ENCODE measurements at regions not wholly inside any gene's neighbourhood (a gene's known extent, or its start where the extent isn't known, plus 50 kb on each side); places are given as distances from the start of the nearest gene placed in this dataset.

DNA sequence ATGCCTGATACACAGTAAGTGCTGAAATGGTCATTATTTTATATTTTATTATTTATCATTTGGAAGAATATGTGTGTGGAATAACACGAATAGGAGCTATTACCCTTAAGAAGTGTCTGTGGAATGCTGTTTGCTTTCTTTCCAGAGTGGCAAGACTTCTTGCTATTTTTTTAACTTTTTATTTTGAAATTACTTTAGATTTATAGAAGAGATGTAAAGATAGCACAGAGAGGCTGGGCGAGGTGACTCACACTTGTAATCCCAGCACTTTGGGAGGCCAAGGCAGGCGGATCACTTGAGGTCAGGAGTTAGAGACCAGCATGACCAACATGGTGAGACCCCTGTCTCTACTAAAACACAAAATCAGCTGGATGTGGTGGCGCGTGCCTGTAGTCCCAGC lies 58.9 kb upstream of the PAX6 start:
- in situ Hi-C loops (cut with HindIII; ENCODE audit: low sequenced_read_pairs) = no loop called here
- TF ChIP-seq, protein P1, sequence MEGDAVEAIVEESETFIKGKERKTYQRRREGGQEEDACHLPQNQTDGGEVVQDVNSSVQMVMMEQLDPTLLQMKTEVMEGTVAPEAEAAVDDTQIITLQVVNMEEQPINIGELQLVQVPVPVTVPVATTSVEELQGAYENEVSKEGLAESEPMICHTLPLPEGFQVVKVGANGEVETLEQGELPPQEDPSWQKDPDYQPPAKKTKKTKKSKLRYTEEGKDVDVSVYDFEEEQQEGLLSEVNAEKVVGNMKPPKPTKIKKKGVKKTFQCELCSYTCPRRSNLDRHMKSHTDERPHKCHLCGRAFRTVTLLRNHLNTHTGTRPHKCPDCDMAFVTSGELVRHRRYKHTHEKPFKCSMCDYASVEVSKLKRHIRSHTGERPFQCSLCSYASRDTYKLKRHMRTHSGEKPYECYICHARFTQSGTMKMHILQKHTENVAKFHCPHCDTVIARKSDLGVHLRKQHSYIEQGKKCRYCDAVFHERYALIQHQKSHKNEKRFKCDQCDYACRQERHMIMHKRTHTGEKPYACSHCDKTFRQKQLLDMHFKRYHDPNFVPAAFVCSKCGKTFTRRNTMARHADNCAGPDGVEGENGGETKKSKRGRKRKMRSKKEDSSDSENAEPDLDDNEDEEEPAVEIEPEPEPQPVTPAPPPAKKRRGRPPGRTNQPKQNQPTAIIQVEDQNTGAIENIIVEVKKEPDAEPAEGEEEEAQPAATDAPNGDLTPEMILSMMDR (IDR thresholded peaks at IDR 0.05; ENCODE audit: low read depth, low read length, missing control alignments) = no peak
- DNase-seq (ENCODE audit: low read depth) = no peak
- no peak overlapping the region for H3K4me3 ChIP-seq (ENCODE audit: low read depth, low read length)

DNA sequence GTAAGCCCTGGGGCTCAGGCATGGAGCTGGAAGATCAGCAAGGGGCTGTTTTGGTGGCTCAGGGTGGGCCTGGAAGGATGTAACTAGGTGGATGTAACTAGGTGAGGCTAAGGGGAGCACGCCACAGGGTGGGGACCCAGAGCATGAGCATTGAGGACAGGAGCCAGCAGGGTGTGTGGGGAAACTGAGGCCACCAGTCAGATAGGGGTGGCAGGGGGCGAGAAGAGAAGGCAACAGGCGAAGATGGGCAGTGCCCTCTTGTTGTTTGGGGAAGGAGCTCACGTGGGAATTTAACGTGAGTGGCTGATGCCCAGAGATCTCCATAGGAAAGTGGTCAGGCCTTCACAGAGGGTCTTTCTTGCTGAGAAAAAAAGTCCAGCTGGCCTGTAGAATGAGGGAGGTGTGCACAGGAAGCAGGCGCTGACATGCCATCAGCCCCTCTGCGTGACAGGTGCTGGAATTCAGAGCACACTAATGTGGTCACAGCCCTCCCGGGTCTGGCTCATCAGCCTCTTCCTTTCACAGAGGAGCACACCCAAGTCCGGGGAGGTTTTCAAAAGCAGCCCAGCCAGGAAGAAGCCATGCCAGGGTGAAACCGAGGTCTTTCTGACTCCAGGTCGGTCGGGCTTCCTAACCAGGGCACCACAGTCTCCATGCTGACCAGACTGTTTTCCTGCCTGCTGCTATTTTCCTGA lies 54.6 kb upstream of the PAX6 start:
- no peak overlapping the region for H3K4me3 ChIP-seq (ENCODE audit: low read depth, low read length)
- in situ Hi-C loops (cut with HindIII; ENCODE audit: low sequenced_read_pairs) = no loop called here
- TF ChIP-seq, protein P1 (IDR thresholded peaks at IDR 0.05; ENCODE audit: low read depth, low read length, missing control alignments) = no peak
- no peak for DNase-seq (ENCODE audit: low read depth)

DNA sequence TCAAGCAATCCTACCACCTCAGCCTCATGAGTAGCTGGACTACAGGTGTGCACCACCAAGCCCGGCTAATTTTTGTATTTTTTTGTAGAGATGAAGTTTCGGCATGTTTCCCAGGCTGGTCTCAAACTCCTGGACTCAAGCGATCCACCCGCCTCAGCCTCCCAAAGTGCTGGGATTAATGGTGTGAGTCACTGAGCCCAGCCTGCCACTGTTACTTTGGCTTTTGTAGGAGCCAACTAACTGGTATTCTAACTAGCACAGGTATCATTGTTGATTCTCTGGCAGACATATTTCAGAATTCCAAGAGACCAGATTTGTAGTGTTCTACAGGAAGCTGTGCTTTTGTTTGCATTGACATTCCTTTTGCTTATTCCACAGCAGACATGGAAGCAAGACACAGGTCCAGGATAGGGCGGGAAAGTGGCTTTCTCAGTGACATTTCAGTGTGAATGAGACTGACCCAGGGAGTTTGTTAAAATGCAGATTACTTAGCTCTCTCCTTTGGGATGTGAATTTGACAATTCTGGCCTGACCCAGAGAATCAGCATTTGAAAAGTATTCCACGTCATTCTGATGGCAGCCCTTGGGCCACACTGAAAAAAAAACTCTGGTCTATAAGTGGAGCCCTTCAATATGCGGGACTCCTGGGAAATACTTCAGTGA lies 52.2 kb upstream of the PAX6 start:
- H3K4me3 ChIP-seq (ENCODE audit: low read depth, low read length) = no peak overlapping the region
- no peak for DNase-seq (ENCODE audit: low read depth)
- in situ Hi-C loops (cut with HindIII; ENCODE audit: low sequenced_read_pairs) = no loop called here
- TF ChIP-seq, protein P1 (IDR thresholded peaks at IDR 0.05; ENCODE audit: low read depth, low read length, missing control alignments) = no peak

DNA sequence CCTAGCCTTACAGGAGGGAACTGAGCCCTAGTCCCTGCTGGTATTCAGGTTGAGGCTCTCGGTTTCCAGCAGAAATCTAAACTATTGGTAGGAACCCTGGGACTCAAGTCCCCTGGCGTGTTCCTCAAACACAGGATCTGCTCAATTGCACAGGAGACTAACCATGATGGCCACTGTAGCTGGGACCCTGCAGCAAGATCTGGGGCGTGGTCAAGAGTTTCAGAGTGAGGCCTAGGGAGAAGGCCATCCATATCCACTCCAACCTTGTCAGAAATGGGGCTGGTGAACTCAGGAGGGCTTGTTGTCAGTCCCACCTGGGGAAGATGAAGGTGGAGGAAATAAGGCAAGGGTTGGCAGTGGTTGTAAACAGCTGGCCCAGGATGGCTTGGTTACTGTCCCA lies 49.9 kb upstream of the PAX6 start:
- no peak for DNase-seq (ENCODE audit: low read depth)
- TF ChIP-seq, protein P1 (IDR thresholded peaks at IDR 0.05; ENCODE audit: low read depth, low read length, missing control alignments) = no peak
- H3K4me3 ChIP-seq (ENCODE audit: low read depth, low read length) = no peak overlapping the region
- in situ Hi-C loops (cut with HindIII; ENCODE audit: low sequenced_read_pairs) = no loop called here

All from astrocyte of the cerebellum (primary cell).